Activated CD8-positive, alpha-beta T cell treated with anti-CD3 and anti-CD28 coated beads for 36 hours (primary cell): ENCODE measurements at regions not wholly inside any gene's neighbourhood (a gene's known extent, or its start where the extent isn't known, plus 50 kb on each side); places are given as distances from the start of the nearest gene placed in this dataset.
A peak's percentile ranks its signal among the peaks of the same experiment; 100 is the strongest.
"Not testable (repeated sequence)": the region's sequence is repeated elsewhere in the genome, so short reads cannot be mapped to it uniquely, and the experiment has no call there.

ENCODE experiments used
- ATAC-seq: fragments of 200-7000 bp; cut with Tn5 transposase; one replicate; pipeline ENCODE4 v1.10.0; 2021; ENCODE audit warnings: mild to moderate bottlenecking, moderate library complexity
- CTCF ChIA-PET: fragments of 350-600 bp; sonication (Branson Sonifier 250); formaldehyde crosslinking; loops from one replicate; lab custom pipeline; 2021; ENCODE audit warnings: antibody characterized with exemption; lab: Charles Lee
- POLR2A ChIA-PET: fragments of 350-600 bp; sonication (Branson Sonifier 250); formaldehyde crosslinking; loops from one replicate; lab custom pipeline; 2021; ENCODE audit warnings: antibody characterized with exemption; lab: Charles Lee
- DNase-seq: peaks from one replicate; pipeline ENCODE4 v3.0.0-alpha.2; 2020
- H3K27ac Mint-ChIP-seq: one replicate; pipeline ENCODE4 v1.8.0; 2021; ENCODE audit warnings: mild to moderate bottlenecking, mixed read lengths
- H3K27me3 Mint-ChIP-seq: one replicate; pipeline ENCODE4 v1.8.0; 2021; ENCODE audit warnings: mixed read lengths
- H3K36me3 Mint-ChIP-seq: one replicate; pipeline ENCODE4 v1.8.0; 2021; ENCODE audit warnings: low read depth, mixed read lengths
- H3K4me1 Mint-ChIP-seq: one replicate; pipeline ENCODE4 v1.8.0; 2021; ENCODE audit warnings: low read depth, mixed read lengths
- H3K4me3 Mint-ChIP-seq: one replicate; pipeline ENCODE4 v1.8.0; 2021; ENCODE audit warnings: mild to moderate bottlenecking, moderate library complexity, mixed read lengths
- H3K9me3 Mint-ChIP-seq: one replicate; pipeline ENCODE4 v1.8.0; 2021; ENCODE audit warnings: mixed read lengths
- intact Hi-C: fragments of 100-400 bp; cut with micrococcal nuclease; formaldehyde crosslinking; loops from one replicate; pipeline ENCODE4 v1.10.0; 2022
- TF ChIP-seq, protein P1 (sequence below): fragments of 200-600 bp; IDR thresholded peaks from one replicate; pipeline ENCODE4 v1.8.0; 2022; ENCODE audit warnings: antibody characterized with exemption, mild to moderate bottlenecking

- Mint-ChIP-seq H3K36me3 (no peaks in the 10 kb centered on the region), H3K27ac (no peak overlapping the region), H3K4me1 (no peaks in the 10 kb centered on the region), H3K9me3 (no peaks in the 10 kb centered on the region), H3K27me3 (peaks cover 11% of the 10 kb centered on the region), H3K4me3 (no peak overlapping the region)
- ATAC-seq (no peak), DNase-seq (no peak)
- ChIA-PET POLR2A (no interaction called here), CTCF (no interaction called here)
- TF ChIP-seq, protein P1, sequence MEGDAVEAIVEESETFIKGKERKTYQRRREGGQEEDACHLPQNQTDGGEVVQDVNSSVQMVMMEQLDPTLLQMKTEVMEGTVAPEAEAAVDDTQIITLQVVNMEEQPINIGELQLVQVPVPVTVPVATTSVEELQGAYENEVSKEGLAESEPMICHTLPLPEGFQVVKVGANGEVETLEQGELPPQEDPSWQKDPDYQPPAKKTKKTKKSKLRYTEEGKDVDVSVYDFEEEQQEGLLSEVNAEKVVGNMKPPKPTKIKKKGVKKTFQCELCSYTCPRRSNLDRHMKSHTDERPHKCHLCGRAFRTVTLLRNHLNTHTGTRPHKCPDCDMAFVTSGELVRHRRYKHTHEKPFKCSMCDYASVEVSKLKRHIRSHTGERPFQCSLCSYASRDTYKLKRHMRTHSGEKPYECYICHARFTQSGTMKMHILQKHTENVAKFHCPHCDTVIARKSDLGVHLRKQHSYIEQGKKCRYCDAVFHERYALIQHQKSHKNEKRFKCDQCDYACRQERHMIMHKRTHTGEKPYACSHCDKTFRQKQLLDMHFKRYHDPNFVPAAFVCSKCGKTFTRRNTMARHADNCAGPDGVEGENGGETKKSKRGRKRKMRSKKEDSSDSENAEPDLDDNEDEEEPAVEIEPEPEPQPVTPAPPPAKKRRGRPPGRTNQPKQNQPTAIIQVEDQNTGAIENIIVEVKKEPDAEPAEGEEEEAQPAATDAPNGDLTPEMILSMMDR = no peak
- intact Hi-C loops = no loop called here
Observed at GRCh38 chr6:1212919-1213318, 99.0 kb upstream of the FOXQ1 start.

- POLR2A ChIA-PET, H3K4me3 Mint-ChIP-seq, CTCF ChIA-PET, ATAC-seq, H3K9me3 Mint-ChIP-seq, H3K4me1 Mint-ChIP-seq, DNase-seq, H3K36me3 Mint-ChIP-seq, H3K27ac Mint-ChIP-seq, intact Hi-C loops: not testable (repeated sequence)
- peaks cover 14% of the 10 kb centered on the region for H3K27me3 Mint-ChIP-seq
Observed at GRCh38 chr6:1212138-1212537, 99.8 kb upstream of the FOXQ1 start.

GRCh38 chr6:1210631-1211030, 101.3 kb upstream of the FOXQ1 start:
- H3K27ac Mint-ChIP-seq, H3K4me1 Mint-ChIP-seq, H3K9me3 Mint-ChIP-seq, H3K36me3 Mint-ChIP-seq, DNase-seq, H3K4me3 Mint-ChIP-seq, CTCF ChIA-PET, ATAC-seq, POLR2A ChIA-PET, intact Hi-C loops: not testable (repeated sequence)
- H3K27me3 Mint-ChIP-seq = peaks cover 22% of the 10 kb centered on the region

DNA sequence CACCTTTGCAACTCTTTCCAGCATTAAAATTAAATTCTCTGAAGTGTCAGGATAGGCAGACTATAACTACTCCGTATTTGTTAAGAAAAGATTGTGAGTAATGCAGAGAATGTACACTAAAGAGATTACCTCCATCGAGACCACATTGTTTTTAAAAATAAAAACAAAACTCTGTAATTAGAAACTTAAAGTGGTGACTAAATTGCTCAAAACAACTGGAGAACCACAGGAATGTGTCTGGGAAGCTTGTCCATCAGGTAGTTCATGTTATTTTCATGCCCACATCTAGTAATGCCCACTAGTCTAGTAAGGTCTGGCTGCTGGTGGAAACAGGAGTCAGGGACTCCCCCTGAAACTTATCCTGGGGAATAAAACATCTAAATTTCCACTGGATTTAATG, 103.0 kb upstream of the FOXQ1 start:
- no peak for DNase-seq
- no peaks in the 10 kb centered on the region for H3K9me3 Mint-ChIP-seq
- no peak for ATAC-seq
- intact Hi-C loops = no loop called here
- TF ChIP-seq, protein P1 = no peak
- no peak overlapping the region for H3K27ac Mint-ChIP-seq
- no peaks in the 10 kb centered on the region for H3K36me3 Mint-ChIP-seq
- CTCF ChIA-PET = no interaction called here
- POLR2A ChIA-PET = no interaction called here
- no peaks in the 10 kb centered on the region for H3K4me1 Mint-ChIP-seq
- H3K27me3 Mint-ChIP-seq = peaks cover 21% of the 10 kb centered on the region
- no peak overlapping the region for H3K4me3 Mint-ChIP-seq

DNA sequence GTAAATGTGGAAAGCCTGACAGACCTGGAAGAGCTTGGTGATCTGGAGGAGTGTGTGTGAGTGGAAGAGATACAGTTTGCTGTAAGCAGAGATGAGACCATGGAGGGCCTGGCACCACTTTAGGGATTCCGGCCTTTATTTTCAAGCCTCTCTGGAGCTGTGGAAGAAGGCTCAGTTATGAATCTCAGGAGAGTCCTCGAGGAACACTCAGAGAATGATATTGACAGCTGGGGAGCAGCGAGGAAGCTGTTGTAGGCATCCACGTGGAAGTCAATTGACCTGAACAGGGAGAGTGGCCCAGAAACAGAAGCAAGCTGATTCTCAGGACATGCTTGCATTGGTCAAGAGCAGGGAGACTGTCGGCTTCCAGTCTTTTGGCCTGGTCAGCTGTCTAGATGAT, 108.4 kb upstream of the FOXQ1 start:
- H3K9me3 Mint-ChIP-seq = no peaks in the 10 kb centered on the region
- peaks cover 12% of the 10 kb centered on the region for H3K4me1 Mint-ChIP-seq
- no peaks in the 10 kb centered on the region for H3K36me3 Mint-ChIP-seq
- DNase-seq = no peak
- intact Hi-C loops = no loop called here
- POLR2A ChIA-PET = no interaction called here
- H3K4me3 Mint-ChIP-seq = no peak overlapping the region
- H3K27me3 Mint-ChIP-seq = peaks cover 16% of the 10 kb centered on the region
- no peak overlapping the region for H3K27ac Mint-ChIP-seq
- TF ChIP-seq, protein P1 = no peak
- CTCF ChIA-PET = no interaction called here
- ATAC-seq = no peak

DNA sequence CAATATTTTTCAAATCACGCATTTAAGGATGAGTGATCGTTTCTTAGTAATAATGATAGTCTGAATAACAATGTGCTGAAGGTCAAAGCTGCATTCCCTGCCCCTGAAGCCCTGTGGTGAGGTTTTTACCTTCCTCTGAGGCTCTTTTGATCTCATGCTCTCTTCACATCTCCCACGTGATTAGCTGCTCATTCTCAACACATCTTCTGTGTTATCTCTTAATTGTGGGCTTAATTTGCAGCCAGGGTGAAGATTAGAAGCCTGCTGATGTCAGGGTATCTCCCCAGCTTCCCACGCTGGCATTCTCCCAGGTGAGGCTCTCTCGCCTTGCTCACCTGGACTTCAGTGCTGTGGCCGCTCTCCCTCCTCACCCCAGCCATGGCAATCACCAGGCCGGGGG, 109.7 kb upstream of the FOXQ1 start:
- Mint-ChIP-seq H3K4me3 (no peak overlapping the region), H3K4me1 (peaks cover 12% of the 10 kb centered on the region), H3K36me3 (no peaks in the 10 kb centered on the region), H3K27me3 (peaks cover 10% of the 10 kb centered on the region), H3K9me3 (no peaks in the 10 kb centered on the region), H3K27ac (no peak overlapping the region)
- POLR2A ChIA-PET = no interaction called here
- CTCF ChIA-PET = interaction anchor here (1.3 kb wide), 1 partner anchor 16 kb away, joined by 3 read pairs; no protein-coding TSS in a partner anchor
- intact Hi-C loops = no loop called here
- ATAC-seq = peak; percentile 81
- TF ChIP-seq, protein P1 = no peak
- peak; percentile 36 for DNase-seq
